Mesenchymal stem cell (in vitro differentiated cells and primary cell): ENCODE measurements at regions not wholly inside any gene's neighbourhood (a gene's known extent, or its start where the extent isn't known, plus 50 kb on each side); places are given as distances from the start of the nearest gene placed in this dataset.
"Not testable (repeated sequence)": the region's sequence is repeated elsewhere in the genome, so short reads cannot be mapped to it uniquely, and the experiment has no call there.

Experiments
- DNase-seq: peaks from one replicate; pipeline ENCODE4 v3.0.0-alpha.2; 2013
- H2AFZ ChIP-seq: one replicate; pipeline ENCODE4 v1.6.1; 2013; ENCODE audit warnings: low read depth, mild to moderate bottlenecking, control low read depth, inconsistent platforms, low read length, moderate library complexity
- H2AK5ac ChIP-seq: 2 replicates; pipeline ENCODE4 v1.6.1; 2013; ENCODE audit warnings: low read length, moderate library complexity, mild to moderate bottlenecking, inconsistent platforms; ENCODE audit not compliant: severe bottlenecking
- H2BK120ac ChIP-seq: one replicate; pipeline ENCODE4 v1.6.1; 2013; ENCODE audit warnings: low read depth, mild to moderate bottlenecking, inconsistent platforms, low read length, moderate library complexity
- H2BK12ac ChIP-seq, 2 experiments: one replicate each; pipeline ENCODE4 v1.6.1; 2013; ENCODE audit warnings: inconsistent platforms in 2 of 2, low read length in 2 of 2, mild to moderate bottlenecking in 2 of 2, moderate library complexity in 2 of 2, control low read depth in 1 of 2
- H2BK15ac ChIP-seq: one replicate; pipeline ENCODE4 v1.6.1; 2013; ENCODE audit warnings: mild to moderate bottlenecking, low read depth, inconsistent platforms; ENCODE audit not compliant: poor library complexity, severe bottlenecking
- H2BK5ac ChIP-seq: 2 replicates; pipeline ENCODE4 v1.6.1; 2013; ENCODE audit warnings: low read depth, mild to moderate bottlenecking, low read length, control low read depth, inconsistent platforms; ENCODE audit not compliant: poor library complexity, severe bottlenecking
- H3K14ac ChIP-seq, 2 experiments: one replicate each; pipeline ENCODE4 v1.6.1; 2013; ENCODE audit warnings: inconsistent platforms in 2 of 2, low read length in 2 of 2, control low read depth in 1 of 2, mild to moderate bottlenecking in 1 of 2, moderate library complexity in 1 of 2
- H3K18ac ChIP-seq, 2 experiments: one replicate each; pipeline ENCODE4 v1.6.1; 2013; ENCODE audit warnings: inconsistent platforms in 2 of 2, low read length in 2 of 2, control low read depth in 1 of 2, low read depth in 1 of 2, mild to moderate bottlenecking in 1 of 2
- H3K23ac ChIP-seq, 2 experiments: one replicate each; pipeline ENCODE4 v1.6.1; 2013; ENCODE audit warnings: inconsistent platforms in 2 of 2, low read length in 2 of 2, mild to moderate bottlenecking in 2 of 2, moderate library complexity in 2 of 2, control low read depth in 1 of 2
- H3K27ac ChIP-seq: 2 replicates; pipeline ENCODE4 v1.5.1; 2013; ENCODE audit warnings: mild to moderate bottlenecking, moderate library complexity, low read length, control low read depth, inconsistent platforms; ENCODE audit not compliant: poor library complexity, severe bottlenecking
- H3K27me3 ChIP-seq, 2 experiments: 2 replicates each; pipeline versions ENCODE4 v1.6.1 to v1.7.0; 2013; ENCODE audit warnings: low read length in 2 of 2, mild to moderate bottlenecking in 2 of 2, moderate library complexity in 2 of 2, control low read depth in 1 of 2, inconsistent platforms in 1 of 2; ENCODE audit not compliant: control insufficient read depth in 1 of 2, insufficient read depth in 1 of 2
- H3K36me3 ChIP-seq, 2 experiments: 2 replicates each; pipeline versions ENCODE4 v1.6.1 to v1.7.0; 2013; ENCODE audit warnings: low read length in 2 of 2, control low read depth in 1 of 2, inconsistent platforms in 1 of 2, low read depth in 1 of 2, mild to moderate bottlenecking in 1 of 2; ENCODE audit not compliant: insufficient read depth in 2 of 2, control insufficient read depth in 1 of 2
- H3K4ac ChIP-seq, 2 experiments: one replicate each; pipeline ENCODE4 v1.6.1; 2013; ENCODE audit warnings: inconsistent platforms in 2 of 2, low read length in 2 of 2, mild to moderate bottlenecking in 2 of 2, moderate library complexity in 2 of 2, control low read depth in 1 of 2, low read depth in 1 of 2
- H3K4me1 ChIP-seq: 2 replicates; pipeline ENCODE4 v1.6.1; 2013; ENCODE audit warnings: low read depth, low read length, control low read depth; ENCODE audit not compliant: control insufficient read depth, insufficient read depth
- H3K4me2 ChIP-seq: 2 replicates; pipeline ENCODE4 v1.6.1; 2013; ENCODE audit warnings: low read length, mild to moderate bottlenecking, inconsistent platforms; ENCODE audit not compliant: poor library complexity, severe bottlenecking
- H3K4me3 ChIP-seq, 2 experiments: 2 replicates each; pipeline versions ENCODE4 v1.5.1 to v1.7.0; 2013; ENCODE audit warnings: low read length in 2 of 2, mild to moderate bottlenecking in 2 of 2, control low read depth in 1 of 2, low read depth in 1 of 2; ENCODE audit not compliant: insufficient read depth in 1 of 2
- H3K79me1 ChIP-seq: replicated peaks from 2 replicates; pipeline ENCODE4 v1.6.1; 2013; ENCODE audit warnings: mild to moderate bottlenecking, control low read depth, low read length, inconsistent platforms; ENCODE audit not compliant: poor library complexity, severe bottlenecking
- H3K9ac ChIP-seq: 2 replicates; pipeline ENCODE4 v1.7.0; 2013; ENCODE audit warnings: mild to moderate bottlenecking, low read length, moderate library complexity
- H3K9me3 ChIP-seq: 2 replicates; pipeline ENCODE4 v1.7.0; 2013; ENCODE audit warnings: mild to moderate bottlenecking, low read length; ENCODE audit not compliant: control insufficient read depth
- H4K8ac ChIP-seq: one replicate; pipeline ENCODE4 v1.6.1; 2013; ENCODE audit warnings: inconsistent platforms, mild to moderate bottlenecking, low read length, moderate library complexity
- H4K91ac ChIP-seq: one replicate; pipeline ENCODE4 v1.6.1; 2013; ENCODE audit warnings: mild to moderate bottlenecking, low read length, inconsistent platforms
- WGBS: methylation state at CpG from one replicate; pipeline ENCODE4 v1.1.7; 2013; ENCODE audit warnings: mixed read lengths; 5-methylcytosine and 5-hydroxymethylcytosine counted together

- H3K4me2 ChIP-seq, result no peak overlapping the region
- H4K8ac ChIP-seq, result no peak overlapping the region
- H4K91ac ChIP-seq, result no peak overlapping the region
- no peak overlapping the region for H2AK5ac ChIP-seq
- WGBS, result 64% methylated on average over 4 of the region's 4 CpGs
- no peaks in the 10 kb centered on the region for H3K79me1 ChIP-seq
- H3K4ac ChIP-seq, result no peak overlapping the region
- DNase-seq, result no peak
- H2BK12ac ChIP-seq, result no peak overlapping the region
- no peak overlapping the region for H3K9ac ChIP-seq
- H3K27me3 ChIP-seq, result peaks cover 41 to 54% of the 10 kb centered on the region in 2 experiments
- H3K9me3 ChIP-seq, result peaks cover 3% of the 10 kb centered on the region
- H3K14ac ChIP-seq, result peak overlapping the region in 1 of 2 experiments; percentile 62
- H2BK120ac ChIP-seq, result no peak overlapping the region
- no peak overlapping the region for H3K4me3 ChIP-seq
- no peak overlapping the region for H2BK5ac ChIP-seq
- no peak overlapping the region for H3K23ac ChIP-seq
- no peak overlapping the region for H3K27ac ChIP-seq
- no peak overlapping the region for H3K18ac ChIP-seq
- no peaks in the 10 kb centered on the region for H3K4me1 ChIP-seq
- no peak overlapping the region for H2AFZ ChIP-seq
- no peaks in the 10 kb centered on the region for H3K36me3 ChIP-seq
- H2BK15ac ChIP-seq, result no peak overlapping the region
Measured at GRCh38 chr3:72652395-72652794, 195.8 kb downstream of the SHQ1 start.

- no peak overlapping the region for H2AFZ ChIP-seq
- no peaks in the 10 kb centered on the region for H3K4me1 ChIP-seq
- H4K91ac ChIP-seq, result no peak overlapping the region
- H2BK120ac ChIP-seq, result no peak overlapping the region
- no peak overlapping the region for H2BK5ac ChIP-seq
- peaks cover 41 to 54% of the 10 kb centered on the region in 2 experiments for H3K27me3 ChIP-seq
- H3K23ac ChIP-seq, result no peak overlapping the region
- H3K9me3 ChIP-seq, result peaks cover 3% of the 10 kb centered on the region
- 96% methylated on average over 2 of the region's 2 CpGs for WGBS
- no peak overlapping the region for H3K4me2 ChIP-seq
- H2AK5ac ChIP-seq, result no peak overlapping the region
- no peak overlapping the region for H3K14ac ChIP-seq
- H4K8ac ChIP-seq, result no peak overlapping the region
- no peaks in the 10 kb centered on the region for H3K36me3 ChIP-seq
- no peak overlapping the region for H3K18ac ChIP-seq
- H2BK12ac ChIP-seq, result no peak overlapping the region
- H3K27ac ChIP-seq, result no peak overlapping the region
- no peak overlapping the region for H2BK15ac ChIP-seq
- no peak for DNase-seq
- H3K79me1 ChIP-seq, result no peaks in the 10 kb centered on the region
- no peak overlapping the region for H3K4me3 ChIP-seq
- H3K9ac ChIP-seq, result no peak overlapping the region
- no peak overlapping the region for H3K4ac ChIP-seq
Measured at GRCh38 chr3:72651498-72651897, 196.7 kb downstream of the SHQ1 start.

- no peaks in the 10 kb centered on the region for H3K36me3 ChIP-seq
- no peak for DNase-seq
- peaks cover 20 to 28% of the 10 kb centered on the region in 2 experiments for H3K27me3 ChIP-seq
- no peak overlapping the region for H2AK5ac ChIP-seq
- H3K4me1 ChIP-seq, result no peaks in the 10 kb centered on the region
- H3K4me3 ChIP-seq, result no peak overlapping the region
- H3K9ac ChIP-seq, result no peak overlapping the region
- H3K4ac ChIP-seq, result no peak overlapping the region
- H4K8ac ChIP-seq, result no peak overlapping the region
- H2BK120ac ChIP-seq, result no peak overlapping the region
- H3K23ac ChIP-seq, result no peak overlapping the region
- no peak overlapping the region for H4K91ac ChIP-seq
- H2BK12ac ChIP-seq, result no peak overlapping the region
- H2AFZ ChIP-seq, result no peak overlapping the region
- no peak overlapping the region for H2BK5ac ChIP-seq
- no peak overlapping the region for H3K14ac ChIP-seq
- no peaks in the 10 kb centered on the region for H3K79me1 ChIP-seq
- no peak overlapping the region for H3K4me2 ChIP-seq
- no peak overlapping the region for H3K18ac ChIP-seq
- no peak overlapping the region for H2BK15ac ChIP-seq
- no peak overlapping the region for H3K27ac ChIP-seq
- H3K9me3 ChIP-seq, result peaks cover 6% of the 10 kb centered on the region
- 89% methylated on average over 2 of the region's 2 CpGs for whole genome bisulfite sequencing
Measured at GRCh38 chr3:72646263-72646662, 202.0 kb downstream of the SHQ1 start.

- not testable (repeated sequence) for H2BK15ac ChIP-seq, H3K4me1 ChIP-seq, H3K4me2 ChIP-seq, H3K23ac ChIP-seq, H4K8ac ChIP-seq, DNase-seq, H2AFZ ChIP-seq, H2AK5ac ChIP-seq, H2BK5ac ChIP-seq, H3K18ac ChIP-seq, H3K4me3 ChIP-seq, H3K14ac ChIP-seq, H3K4ac ChIP-seq, H2BK120ac ChIP-seq, H3K79me1 ChIP-seq, H3K9me3 ChIP-seq, H4K91ac ChIP-seq, H3K36me3 ChIP-seq, H2BK12ac ChIP-seq, H3K9ac ChIP-seq, H3K27ac ChIP-seq
- H3K27me3 ChIP-seq, result peaks cover 11 to 33% of the 10 kb centered on the region in 2 experiments
- 90% methylated on average over 7 of the region's 8 CpGs for WGBS
Measured at GRCh38 chr3:72643635-72644034, 204.6 kb downstream of the SHQ1 start.
